ENCODE measurements at regions not wholly inside any gene's neighbourhood (a gene's known extent, or its start where the extent isn't known, plus 50 kb on each side); places are given as distances from the start of the nearest gene placed in this dataset.

- no peaks in the 10 kb centered on the region for H4K20me1 ChIP-seq
- no peaks in the 10 kb centered on the region for H3K27me3 ChIP-seq
- peak overlapping the region; percentile 32 for H3K4me2 ChIP-seq
Observed at GRCh38 chr15:95874637-95875036, 455.9 kb upstream of the NR2F2 start.

DNA sequence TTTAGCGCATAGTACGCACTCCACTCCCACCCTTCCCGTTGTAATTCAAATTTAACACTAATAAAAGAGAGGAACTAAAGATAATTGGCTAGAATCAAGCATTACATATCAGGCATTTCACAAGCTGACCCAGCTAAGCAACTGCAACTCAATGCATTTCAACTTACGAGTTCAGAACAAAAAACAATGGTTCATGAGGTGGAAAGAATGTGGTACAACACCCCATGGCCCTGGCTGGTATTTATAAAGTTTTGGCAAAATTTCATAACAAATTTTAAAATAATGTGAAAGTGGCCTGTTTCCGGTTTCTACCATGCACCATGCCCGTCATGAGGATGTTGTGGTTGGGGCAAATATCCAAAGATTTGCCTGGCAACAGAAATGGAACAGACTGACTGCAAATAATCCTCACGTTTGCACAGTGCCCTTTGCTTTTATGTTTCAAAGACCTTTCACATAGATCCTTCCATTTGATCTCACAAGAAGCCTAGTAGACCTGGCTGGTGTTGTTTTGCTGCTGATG is 455.3 kb upstream of the NR2F2 start:
- Histone ChIP-seq H3K9me3 (no peaks in the 10 kb centered on the region), H3K4me3 (no peak overlapping the region), H3K4me1 (peaks cover 9% of the 10 kb centered on the region), H3K27ac (no peak overlapping the region), H4K20me1 (no peaks in the 10 kb centered on the region), H3K27me3 (no peaks in the 10 kb centered on the region), H3K9ac (no peak overlapping the region), H3K36me3 (no peaks in the 10 kb centered on the region), H3K4me2 (peak overlapping the region; percentile 32)
- TF ChIP-seq Cebpa-rat (IDR thresholded peaks at IDR 0.05) = no peak

More at GRCh38 chr15:95874637-95875036, 455.9 kb upstream of the NR2F2 start:
- TF ChIP-seq Cebpa-rat (IDR thresholded peaks at IDR 0.05) = no peak
- Histone ChIP-seq H3K27ac (no peak overlapping the region), H3K36me3 (no peaks in the 10 kb centered on the region), H3K4me3 (no peak overlapping the region), H3K4me1 (peaks cover 9% of the 10 kb centered on the region), H3K9me3 (no peaks in the 10 kb centered on the region), H3K9ac (no peak overlapping the region)

DNA sequence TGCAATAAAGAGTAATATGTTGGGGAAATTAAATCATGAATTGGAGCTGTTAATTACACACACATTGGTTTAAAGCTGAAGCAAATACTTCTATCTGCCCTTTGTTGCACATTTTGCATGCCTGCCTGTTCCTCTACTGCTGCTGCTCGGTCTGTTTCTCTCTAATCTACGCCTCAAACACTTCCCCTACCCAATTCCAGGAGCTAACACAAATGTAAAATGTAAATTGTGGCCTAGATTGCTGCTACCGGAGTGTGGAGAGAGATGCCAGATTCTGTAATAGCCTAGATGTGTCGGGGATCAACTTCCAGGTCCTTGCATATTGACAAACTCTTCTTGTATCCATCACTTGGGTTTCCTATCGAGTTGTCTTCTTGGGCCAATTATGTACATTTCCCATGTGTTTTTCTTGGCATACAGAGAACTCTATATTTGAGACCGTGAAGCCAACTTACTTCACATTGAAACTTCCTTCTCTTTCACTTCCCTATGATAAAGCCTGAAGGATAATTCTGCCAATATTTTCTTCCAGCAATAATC is 450.4 kb upstream of the NR2F2 start:
- H4K20me1 ChIP-seq = no peaks in the 10 kb centered on the region
- H3K27ac ChIP-seq = no peak overlapping the region
- H3K27me3 ChIP-seq = no peaks in the 10 kb centered on the region
- H3K9me3 ChIP-seq = no peaks in the 10 kb centered on the region
- no peaks in the 10 kb centered on the region for H3K36me3 ChIP-seq
- no peak overlapping the region for H3K4me2 ChIP-seq
- H3K4me1 ChIP-seq = peaks cover 5% of the 10 kb centered on the region
- no peak overlapping the region for H3K4me3 ChIP-seq
- H3K9ac ChIP-seq = no peak overlapping the region
- TF ChIP-seq Cebpa-rat (IDR thresholded peaks at IDR 0.05) = no peak

DNA sequence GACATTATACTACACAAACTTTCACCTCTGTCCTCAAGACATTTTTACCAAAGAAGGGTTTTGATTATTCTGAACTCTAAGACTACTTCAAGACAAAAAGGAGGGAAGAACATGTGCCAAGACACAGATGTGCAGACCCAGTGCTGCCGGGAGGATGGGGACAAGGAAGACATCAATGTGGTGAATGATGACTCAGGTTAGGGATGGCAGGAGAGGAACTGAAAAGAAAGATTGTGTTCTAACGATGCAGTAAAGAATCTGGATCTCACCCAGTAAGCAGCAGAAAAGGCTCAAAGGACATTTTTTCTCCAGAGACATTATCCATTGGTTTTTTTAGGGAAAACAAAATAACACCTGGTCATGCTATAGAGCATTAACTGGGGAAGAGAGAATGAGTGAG is 449.9 kb upstream of the NR2F2 start:
- Histone ChIP-seq H3K27ac (no peak overlapping the region), H3K4me2 (no peak overlapping the region), H3K36me3 (no peaks in the 10 kb centered on the region), H3K9me3 (no peaks in the 10 kb centered on the region), H4K20me1 (no peaks in the 10 kb centered on the region), H3K9ac (no peak overlapping the region), H3K27me3 (no peaks in the 10 kb centered on the region), H3K4me3 (no peak overlapping the region), H3K4me1 (0 out of 2 replicates have a peak, but pooled peaks cover under 1% of the 10 kb centered on the region)
- no peak for TF ChIP-seq Cebpa-rat (IDR thresholded peaks at IDR 0.05)

GRCh38 chr15:95883064-95883463 is 447.4 kb upstream of the NR2F2 start:
- no peaks in the 10 kb centered on the region for H4K20me1 ChIP-seq
- H3K9ac ChIP-seq = no peak overlapping the region
- no peaks in the 10 kb centered on the region for H3K4me1 ChIP-seq
- no peak overlapping the region for H3K4me2 ChIP-seq
- no peaks in the 10 kb centered on the region for H3K36me3 ChIP-seq
- H3K27me3 ChIP-seq = no peaks in the 10 kb centered on the region
- H3K9me3 ChIP-seq = no peaks in the 10 kb centered on the region
- TF ChIP-seq Cebpa-rat (IDR thresholded peaks at IDR 0.05) = no peak
- H3K27ac ChIP-seq = no peak overlapping the region
- no peak overlapping the region for H3K4me3 ChIP-seq

DNA sequence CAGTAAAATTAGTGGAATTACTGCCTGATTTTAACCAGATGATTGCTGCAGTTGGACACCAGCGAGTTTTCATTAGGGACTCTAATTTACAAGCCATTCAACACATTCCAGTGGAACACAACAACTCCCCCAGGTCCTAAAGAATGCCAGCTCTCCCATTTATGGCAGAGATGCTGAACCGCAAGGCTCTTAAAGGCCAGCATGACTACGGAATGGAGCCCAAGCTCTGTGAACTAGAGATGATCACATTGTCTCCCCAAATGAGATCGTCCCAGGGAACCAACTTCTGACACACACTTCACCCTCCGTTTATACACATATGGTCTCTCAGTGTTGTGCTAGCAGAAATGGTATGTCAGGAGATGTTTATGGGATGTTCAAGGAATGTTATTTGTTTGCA is 446.2 kb upstream of the NR2F2 start:
- Histone ChIP-seq H3K27me3 (no peaks in the 10 kb centered on the region), H3K36me3 (no peaks in the 10 kb centered on the region), H4K20me1 (no peaks in the 10 kb centered on the region), H3K4me2 (no peak overlapping the region), H3K4me1 (no peaks in the 10 kb centered on the region), H3K9me3 (no peaks in the 10 kb centered on the region), H3K4me3 (no peak overlapping the region), H3K27ac (no peak overlapping the region), H3K9ac (no peak overlapping the region)
- TF ChIP-seq Cebpa-rat (IDR thresholded peaks at IDR 0.05) = no peak

DNA sequence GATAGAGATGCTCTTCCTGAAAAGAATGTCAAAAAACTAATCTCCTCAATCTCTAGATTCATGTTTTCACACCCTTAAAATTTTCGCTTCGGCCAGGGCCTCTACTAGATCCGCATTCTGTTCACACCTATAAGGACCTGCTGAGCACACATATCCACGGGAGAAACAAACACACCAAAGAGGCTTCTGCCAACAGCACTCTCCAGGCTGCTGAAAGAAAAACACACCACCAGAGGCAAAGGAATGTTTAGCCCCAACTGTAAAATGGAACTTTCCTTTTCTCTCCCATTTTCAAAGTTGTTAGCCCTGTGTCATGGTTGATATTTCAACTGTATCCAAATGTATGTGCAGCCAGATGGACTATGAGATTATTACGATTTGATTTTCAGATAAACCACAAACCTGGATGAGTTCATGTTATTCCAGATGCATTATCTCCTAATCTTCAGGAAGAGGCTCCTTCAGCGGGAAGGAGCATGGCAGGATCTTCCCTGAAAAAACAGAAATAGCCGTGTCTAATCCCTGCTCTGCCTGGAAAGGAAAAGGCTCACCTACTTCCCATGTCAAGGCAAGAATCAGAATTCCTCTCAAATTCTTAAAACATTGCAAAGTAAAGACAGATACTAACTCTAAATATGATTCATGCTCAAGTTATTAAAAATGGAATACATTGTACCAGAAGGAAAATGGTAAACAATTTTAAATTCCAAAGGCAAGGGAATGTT is 442.7 kb upstream of the NR2F2 start:
- H3K9me3 ChIP-seq = no peaks in the 10 kb centered on the region
- H3K4me3 ChIP-seq = no peak overlapping the region
- no peaks in the 10 kb centered on the region for H4K20me1 ChIP-seq
- no peaks in the 10 kb centered on the region for H3K27me3 ChIP-seq
- no peak overlapping the region for H3K4me2 ChIP-seq
- H3K9ac ChIP-seq = no peak overlapping the region
- TF ChIP-seq Cebpa-rat (IDR thresholded peaks at IDR 0.05) = no peak
- H3K36me3 ChIP-seq = no peaks in the 10 kb centered on the region
- H3K27ac ChIP-seq = no peak overlapping the region
- H3K4me1 ChIP-seq = no peaks in the 10 kb centered on the region

DNA sequence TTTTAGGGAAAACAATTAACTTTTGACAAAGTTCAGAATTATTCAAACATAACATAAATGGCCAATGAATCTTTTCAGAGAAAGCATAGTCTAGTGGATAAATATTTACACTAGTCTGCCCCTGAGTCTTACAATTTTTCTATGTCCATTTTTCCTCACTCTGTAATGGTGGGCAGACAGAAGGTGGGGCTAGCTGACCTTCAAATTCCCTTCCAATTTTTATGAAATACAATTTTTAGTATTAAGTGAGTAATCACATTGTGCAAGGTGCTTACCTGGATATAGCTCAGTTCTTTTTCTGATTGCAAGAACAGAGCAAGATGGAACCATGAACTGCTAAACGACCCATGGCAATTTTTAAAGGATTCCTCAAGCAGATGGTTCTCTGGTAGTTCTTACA is 441.7 kb upstream of the NR2F2 start:
- H3K36me3 ChIP-seq = no peaks in the 10 kb centered on the region
- no peaks in the 10 kb centered on the region for H3K4me1 ChIP-seq
- no peak overlapping the region for H3K4me3 ChIP-seq
- TF ChIP-seq Cebpa-rat (IDR thresholded peaks at IDR 0.05) = no peak
- no peaks in the 10 kb centered on the region for H3K9me3 ChIP-seq
- H3K27me3 ChIP-seq = no peaks in the 10 kb centered on the region
- H4K20me1 ChIP-seq = no peaks in the 10 kb centered on the region
- H3K4me2 ChIP-seq = no peak overlapping the region
- no peak overlapping the region for H3K27ac ChIP-seq
- H3K9ac ChIP-seq = no peak overlapping the region

GRCh38 chr15:95894407-95894956 is 436.0 kb upstream of the NR2F2 start:
- no peak for TF ChIP-seq Cebpa-rat (IDR thresholded peaks at IDR 0.05)
- no peak overlapping the region for H3K4me2 ChIP-seq
- H3K36me3 ChIP-seq = no peaks in the 10 kb centered on the region
- no peaks in the 10 kb centered on the region for H4K20me1 ChIP-seq
- no peak overlapping the region for H3K4me3 ChIP-seq
- H3K27me3 ChIP-seq = no peaks in the 10 kb centered on the region
- H3K4me1 ChIP-seq = no peaks in the 10 kb centered on the region
- H3K27ac ChIP-seq = no peak overlapping the region
- no peak overlapping the region for H3K9ac ChIP-seq
- no peaks in the 10 kb centered on the region for H3K9me3 ChIP-seq

GRCh38 chr15:95895508-95895907 is 435.0 kb upstream of the NR2F2 start:
- H3K4me2 ChIP-seq = no peak overlapping the region

More at GRCh38 chr15:95895508-95895907, 435.0 kb upstream of the NR2F2 start:
- H3K9me3 ChIP-seq = no peaks in the 10 kb centered on the region
- no peaks in the 10 kb centered on the region for H3K4me1 ChIP-seq
- H3K27me3 ChIP-seq = no peaks in the 10 kb centered on the region
- TF ChIP-seq Cebpa-rat (IDR thresholded peaks at IDR 0.05) = no peak
- no peak overlapping the region for H3K4me3 ChIP-seq
- no peak overlapping the region for H3K9ac ChIP-seq
- no peaks in the 10 kb centered on the region for H4K20me1 ChIP-seq
- no peak overlapping the region for H3K27ac ChIP-seq
- no peaks in the 10 kb centered on the region for H3K36me3 ChIP-seq

All from BLaER1 (cell line).